Activated naive CD8-positive, alpha-beta T cell treated with anti-CD3 and anti-CD28 coated beads, Interleukin-2, amount 10 ng/mL, durations not matched to agents 7 days and 5 days (primary cell): ENCODE measurements at regions not wholly inside any gene's neighbourhood (a gene's known extent, or its start where the extent isn't known, plus 50 kb on each side); places are given as distances from the start of the nearest gene placed in this dataset.
"Not testable (repeated sequence)": the region's sequence is repeated elsewhere in the genome, so short reads cannot be mapped to it uniquely, and the experiment has no call there.

ENCODE experiments used
- ATAC-seq: fragments of 150-1000 bp; cut with Tn5 transposase; one replicate; pipeline ENCODE4 v1.10.0; 2021; ENCODE audit warnings: low read depth, moderate library complexity
- POLR2A ChIA-PET: fragments of 350-600 bp; sonication (Branson Sonifier 250); formaldehyde crosslinking; loops from one replicate; lab custom pipeline; 2021; ENCODE audit warnings: antibody characterized with exemption; lab: Charles Lee
- DNase-seq: peaks from one replicate; pipeline ENCODE4 v3.0.0; 2021
- H3K27ac Mint-ChIP-seq: one replicate; pipeline ENCODE4 v1.8.0; 2022; ENCODE audit warnings: mild to moderate bottlenecking, mixed read lengths
- H3K27me3 Mint-ChIP-seq: one replicate; pipeline ENCODE4 v1.8.0; 2022; ENCODE audit warnings: mild to moderate bottlenecking, moderate library complexity, mixed read lengths
- H3K36me3 Mint-ChIP-seq: one replicate; pipeline ENCODE4 v1.8.0; 2021; ENCODE audit warnings: mild to moderate bottlenecking, mixed read lengths
- H3K4me1 Mint-ChIP-seq: one replicate; pipeline ENCODE4 v1.8.0; 2021; ENCODE audit warnings: mixed read lengths
- H3K4me3 Mint-ChIP-seq: one replicate; pipeline ENCODE4 v1.8.0; 2022; ENCODE audit warnings: mild to moderate bottlenecking, moderate library complexity, mixed read lengths
- H3K9me3 Mint-ChIP-seq: one replicate; pipeline ENCODE4 v1.8.0; 2021; ENCODE audit warnings: mixed read lengths

GRCh38 chr1:104135036-104135435 is 385.3 kb downstream of the AMY1C start:
- not testable (repeated sequence) for H3K4me3 Mint-ChIP-seq, H3K4me1 Mint-ChIP-seq, ATAC-seq

DNA sequence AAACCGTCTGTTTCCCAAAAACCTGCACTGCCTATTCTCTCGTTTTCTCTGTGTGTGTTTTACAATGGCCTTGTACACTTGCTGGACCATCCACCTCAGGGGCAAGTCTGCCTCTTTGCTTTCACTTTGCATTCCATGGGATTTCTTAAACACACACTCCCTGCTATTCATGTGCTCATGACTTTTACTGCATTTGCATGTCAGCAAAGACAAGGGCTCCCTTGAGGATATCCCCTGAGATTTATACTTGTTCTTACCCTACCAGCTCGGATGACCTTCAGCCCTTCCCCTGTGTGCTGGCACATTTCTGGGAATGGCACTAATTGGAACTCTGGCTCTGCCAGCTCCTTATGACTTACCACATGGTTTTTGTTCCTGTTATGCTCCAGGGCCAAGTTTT is 386.9 kb downstream of the AMY1C start:
- ATAC-seq (no peak), DNase-seq (no peak)
- Mint-ChIP-seq H3K27ac (no peak overlapping the region), H3K27me3 (no peaks in the 10 kb centered on the region), H3K9me3 (peaks cover 9% of the 10 kb centered on the region), H3K4me3 (no peak overlapping the region), H3K36me3 (no peaks in the 10 kb centered on the region), H3K4me1 (no peaks in the 10 kb centered on the region)
- POLR2A ChIA-PET: no interaction called here

More at GRCh38 chr1:104135036-104135435, 385.3 kb downstream of the AMY1C start:
- H3K27me3 Mint-ChIP-seq, H3K36me3 Mint-ChIP-seq, POLR2A ChIA-PET, H3K9me3 Mint-ChIP-seq, H3K27ac Mint-ChIP-seq, DNase-seq: not testable (repeated sequence)

DNA sequence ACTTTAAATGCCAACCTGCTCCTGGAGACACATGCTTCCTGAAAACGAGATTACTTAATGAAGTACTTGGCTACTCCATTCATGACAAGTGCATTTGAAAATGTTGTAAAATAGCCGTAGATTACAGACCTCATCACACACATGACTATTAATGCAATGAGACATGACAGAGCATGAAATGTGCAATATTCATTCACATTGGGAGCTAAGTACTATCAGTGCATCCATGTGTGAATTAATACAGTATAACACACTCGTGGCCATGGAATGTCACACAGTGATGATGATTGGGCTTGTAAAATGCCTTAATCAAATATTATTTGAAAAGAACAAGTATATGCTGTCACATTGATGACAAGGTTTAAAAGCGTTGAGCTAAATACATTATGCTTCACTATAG is 407.0 kb downstream of the AMY1C start:
- no peaks in the 10 kb centered on the region for H3K27me3 Mint-ChIP-seq
- no peaks in the 10 kb centered on the region for H3K4me1 Mint-ChIP-seq
- no peaks in the 10 kb centered on the region for H3K36me3 Mint-ChIP-seq
- no peak overlapping the region for H3K27ac Mint-ChIP-seq
- ATAC-seq (no peak), DNase-seq (no peak)
- POLR2A ChIA-PET: no interaction called here
- H3K4me3 Mint-ChIP-seq: no peak overlapping the region
- H3K9me3 Mint-ChIP-seq: peaks cover 2% of the 10 kb centered on the region

DNA sequence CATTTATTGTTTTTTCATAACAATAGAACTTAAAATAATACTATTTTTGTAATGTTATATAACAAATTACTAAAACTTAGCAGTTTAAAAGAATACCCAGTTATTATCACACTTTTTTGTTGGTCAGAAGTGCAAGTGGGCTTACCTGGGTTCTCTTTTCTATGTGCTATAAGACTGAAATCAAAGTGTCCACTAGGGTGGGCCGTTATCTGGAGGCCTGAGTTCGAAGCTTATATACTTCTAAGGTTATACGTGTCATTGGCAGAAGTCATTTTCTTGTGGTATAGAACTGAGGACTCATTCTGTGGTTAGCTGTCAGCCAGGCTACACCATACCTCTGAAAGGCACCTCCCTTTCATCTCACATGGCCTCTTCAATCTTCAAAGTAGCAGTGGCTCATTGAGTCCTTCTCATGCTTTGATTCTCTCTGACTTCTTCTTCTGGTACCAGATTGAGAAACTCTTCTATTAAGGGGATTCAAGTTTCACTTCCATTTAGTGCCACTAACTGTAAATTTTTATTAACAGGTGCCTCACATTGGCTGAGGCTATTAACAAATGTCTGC is 414.3 kb downstream of the AMY1C start:
- POLR2A ChIA-PET: no interaction called here
- no peak overlapping the region for H3K4me3 Mint-ChIP-seq
- H3K27me3 Mint-ChIP-seq: no peaks in the 10 kb centered on the region
- H3K27ac Mint-ChIP-seq: no peak overlapping the region
- no peaks in the 10 kb centered on the region for H3K4me1 Mint-ChIP-seq
- ATAC-seq (no peak), DNase-seq (no peak)
- H3K9me3 Mint-ChIP-seq: peaks cover 4% of the 10 kb centered on the region
- H3K36me3 Mint-ChIP-seq: no peaks in the 10 kb centered on the region

GRCh38 chr1:104172243-104172681 is 422.6 kb downstream of the AMY1C start:
- no peak for DNase-seq
- peaks cover 3% of the 10 kb centered on the region for H3K9me3 Mint-ChIP-seq
- no peaks in the 10 kb centered on the region for H3K4me1 Mint-ChIP-seq
- no peaks in the 10 kb centered on the region for H3K36me3 Mint-ChIP-seq
- no peak for ATAC-seq
- H3K27ac Mint-ChIP-seq: no peak overlapping the region
- POLR2A ChIA-PET: no interaction called here
- no peaks in the 10 kb centered on the region for H3K27me3 Mint-ChIP-seq
- H3K4me3 Mint-ChIP-seq: no peak overlapping the region

DNA sequence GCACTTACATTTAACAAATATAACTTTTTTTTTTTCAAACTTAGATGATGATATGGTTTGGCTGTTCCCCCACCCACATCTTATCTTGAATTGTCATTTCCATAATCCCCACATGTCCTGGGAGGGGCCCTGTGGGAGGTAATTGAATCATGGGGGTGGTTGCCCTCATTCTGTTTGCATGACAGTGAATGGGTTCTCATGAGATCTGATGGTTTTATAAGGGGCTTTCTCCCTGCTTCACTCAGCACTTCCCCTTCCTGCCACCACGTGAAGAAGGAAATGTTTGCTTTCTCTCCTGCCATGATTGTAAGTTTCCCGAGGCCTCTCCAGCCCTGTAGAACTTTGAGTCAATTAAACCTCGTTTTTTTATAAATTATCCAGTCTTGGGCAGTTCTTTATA is 432.6 kb downstream of the AMY1C start:
- no peak overlapping the region for H3K27ac Mint-ChIP-seq
- no peak for DNase-seq
- no peak overlapping the region for H3K4me3 Mint-ChIP-seq
- H3K27me3 Mint-ChIP-seq: no peaks in the 10 kb centered on the region
- H3K4me1 Mint-ChIP-seq: no peaks in the 10 kb centered on the region
- no peak for ATAC-seq
- POLR2A ChIA-PET: no interaction called here
- H3K36me3 Mint-ChIP-seq: no peaks in the 10 kb centered on the region
- peaks cover 1% of the 10 kb centered on the region for H3K9me3 Mint-ChIP-seq

GRCh38 chr1:104189207-104189606 is 439.5 kb downstream of the AMY1C start:
- DNase-seq (no peak), ATAC-seq (no peak)
- Mint-ChIP-seq H3K27me3 (no peaks in the 10 kb centered on the region), H3K36me3 (no peaks in the 10 kb centered on the region), H3K27ac (no peak overlapping the region), H3K4me3 (no peak overlapping the region), H3K9me3 (peaks cover 3% of the 10 kb centered on the region), H3K4me1 (no peaks in the 10 kb centered on the region)
- POLR2A ChIA-PET: no interaction called here

DNA sequence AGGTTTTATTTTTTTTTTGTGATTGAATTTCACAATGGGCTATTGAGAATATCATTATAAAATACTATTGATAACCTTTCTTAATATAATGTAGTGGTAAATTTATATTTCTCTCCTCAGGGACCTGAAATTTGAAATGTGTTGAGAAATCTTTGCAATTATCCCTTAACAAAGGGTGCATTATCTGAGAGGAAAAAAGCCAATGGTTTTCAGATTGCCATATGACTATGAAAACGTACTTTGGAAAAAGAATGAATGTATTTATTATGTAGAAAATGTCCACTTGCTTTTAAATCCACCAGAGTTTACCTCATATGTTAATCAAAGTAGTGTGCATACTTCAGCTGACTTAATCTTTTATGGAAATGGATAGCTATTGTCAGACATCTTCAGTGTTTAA is 441.1 kb downstream of the AMY1C start:
- no peak overlapping the region for H3K27ac Mint-ChIP-seq
- DNase-seq: no peak
- H3K27me3 Mint-ChIP-seq: no peaks in the 10 kb centered on the region
- no peak for ATAC-seq
- POLR2A ChIA-PET: no interaction called here
- H3K4me3 Mint-ChIP-seq: no peak overlapping the region
- no peaks in the 10 kb centered on the region for H3K36me3 Mint-ChIP-seq
- H3K9me3 Mint-ChIP-seq: peaks cover 3% of the 10 kb centered on the region
- H3K4me1 Mint-ChIP-seq: no peaks in the 10 kb centered on the region

DNA sequence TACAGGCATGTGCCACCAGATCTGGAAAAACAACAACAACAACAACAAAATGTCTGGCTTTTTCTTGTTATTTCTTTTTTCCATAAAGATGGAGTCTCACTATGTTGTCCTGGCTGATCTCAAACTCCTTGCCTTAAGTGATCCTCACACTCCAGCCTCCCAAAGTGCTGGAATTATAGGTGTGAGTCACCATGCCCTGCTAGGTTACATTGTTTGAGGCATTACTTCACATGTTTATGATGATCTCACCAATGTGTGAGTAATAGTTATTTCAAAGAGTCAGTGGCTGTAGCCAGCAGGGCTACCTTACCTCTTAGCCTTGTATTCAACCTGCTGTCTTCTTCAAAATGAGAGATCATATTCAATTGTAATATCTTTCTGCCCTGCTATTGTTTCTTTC is 445.7 kb downstream of the AMY1C start:
- no peak for ATAC-seq

GRCh38 chr1:104196136-104196535 is 446.4 kb downstream of the AMY1C start:
- H3K4me1 Mint-ChIP-seq: no peaks in the 10 kb centered on the region

More for the DNA sequence above, 445.7 kb downstream of the AMY1C start:
- Mint-ChIP-seq H3K4me1 (no peaks in the 10 kb centered on the region), H3K27ac (no peak overlapping the region), H3K4me3 (no peak overlapping the region), H3K36me3 (no peaks in the 10 kb centered on the region), H3K9me3 (peaks cover 7% of the 10 kb centered on the region), H3K27me3 (no peaks in the 10 kb centered on the region)
- no peak for DNase-seq
- POLR2A ChIA-PET: no interaction called here

DNA sequence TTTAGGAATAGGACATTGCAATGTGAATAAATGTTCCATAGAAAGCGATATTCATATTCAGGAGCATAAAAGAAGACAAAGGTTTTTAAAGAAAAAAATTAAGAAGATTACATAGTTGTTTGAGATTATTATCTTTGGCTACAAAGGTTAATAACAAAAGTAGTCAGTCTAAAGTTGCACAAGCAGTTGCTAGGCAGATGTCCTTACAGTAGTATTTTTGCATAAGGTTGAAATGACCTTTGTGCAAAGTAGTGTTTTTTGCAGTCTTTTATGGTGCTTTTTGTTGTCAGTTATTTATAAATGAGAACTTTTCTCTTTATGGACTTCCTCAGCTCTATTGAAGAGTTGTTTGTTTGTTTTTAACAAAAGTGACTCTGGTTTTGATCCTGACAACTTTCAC is 447.8 kb downstream of the AMY1C start:
- Mint-ChIP-seq H3K27me3 (no peaks in the 10 kb centered on the region), H3K4me3 (no peak overlapping the region), H3K9me3 (peaks cover 5% of the 10 kb centered on the region), H3K4me1 (no peaks in the 10 kb centered on the region), H3K36me3 (no peaks in the 10 kb centered on the region), H3K27ac (no peak overlapping the region)
- POLR2A ChIA-PET: no interaction called here
- DNase-seq: no peak
- ATAC-seq: no peak

More at GRCh38 chr1:104196136-104196535, 446.4 kb downstream of the AMY1C start:
- no peak for DNase-seq
- Mint-ChIP-seq H3K4me3 (no peak overlapping the region), H3K9me3 (peaks cover 7% of the 10 kb centered on the region), H3K27ac (no peak overlapping the region), H3K36me3 (no peaks in the 10 kb centered on the region), H3K27me3 (no peaks in the 10 kb centered on the region)
- no peak for ATAC-seq
- POLR2A ChIA-PET: no interaction called here

- Mint-ChIP-seq H3K27me3 (no peaks in the 10 kb centered on the region), H3K4me3 (no peak overlapping the region), H3K36me3 (no peaks in the 10 kb centered on the region), H3K4me1 (no peaks in the 10 kb centered on the region), H3K27ac (no peak overlapping the region), H3K9me3 (peaks cover 7% of the 10 kb centered on the region)
- DNase-seq: no peak
- POLR2A ChIA-PET: no interaction called here
- ATAC-seq: no peak
Observed at GRCh38 chr1:104212239-104212638, 462.5 kb downstream of the AMY1C start.

GRCh38 chr1:104217395-104217986 is 467.8 kb downstream of the AMY1C start:
- not testable (repeated sequence) for H3K4me1 Mint-ChIP-seq

DNA sequence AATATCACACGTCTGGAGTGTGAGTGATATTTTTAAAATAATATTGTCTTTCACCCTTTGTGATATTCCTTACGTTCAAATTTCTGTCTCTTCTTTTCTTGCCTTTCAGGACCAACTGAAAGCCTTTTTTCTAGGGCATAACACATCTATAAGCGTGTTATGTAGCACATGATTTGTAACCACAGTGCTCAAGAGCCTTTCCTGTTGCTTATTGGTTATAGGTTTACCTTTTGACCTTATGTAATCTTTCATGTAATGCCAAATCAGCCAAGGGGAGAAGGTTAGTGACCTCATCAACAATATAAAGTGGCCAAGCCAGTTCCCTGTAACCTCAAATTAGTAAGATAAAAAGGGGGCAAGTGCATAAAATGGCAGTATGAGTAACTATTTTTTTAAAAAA is 480.2 kb downstream of the AMY1C start:
- no peak for ATAC-seq
- no peaks in the 10 kb centered on the region for H3K4me1 Mint-ChIP-seq
- peaks cover 5% of the 10 kb centered on the region for H3K9me3 Mint-ChIP-seq
- no peak for DNase-seq
- no peak overlapping the region for H3K4me3 Mint-ChIP-seq
- H3K27me3 Mint-ChIP-seq: no peaks in the 10 kb centered on the region
- POLR2A ChIA-PET: no interaction called here
- no peaks in the 10 kb centered on the region for H3K36me3 Mint-ChIP-seq
- H3K27ac Mint-ChIP-seq: no peak overlapping the region

More at GRCh38 chr1:104217395-104217986, 467.8 kb downstream of the AMY1C start:
- DNase-seq, H3K9me3 Mint-ChIP-seq, H3K4me3 Mint-ChIP-seq, H3K27me3 Mint-ChIP-seq, H3K27ac Mint-ChIP-seq, ATAC-seq, H3K36me3 Mint-ChIP-seq, POLR2A ChIA-PET: not testable (repeated sequence)
